SK-N-SH (cell line): ENCODE measurements at regions not wholly inside any gene's neighbourhood (a gene's known extent, or its start where the extent isn't known, plus 50 kb on each side); places are given as distances from the start of the nearest gene placed in this dataset.

ENCODE experiments used
- EP300 ChIP-seq, 2 experiments: IDR thresholded peaks; 2 replicates each; pipeline versions ENCODE4 v1.4.0 to v1.6.1; 2012; ENCODE audit warnings: borderline replicate concordance in 1 of 2, low read depth in 1 of 2, low read length in 1 of 2
- EZH2phosphoT487 ChIP-seq: fragments of 200-600 bp; sonication (generic); IDR thresholded peaks from 2 replicates; pipeline ENCODE4 v1.6.1; 2017; ENCODE audit warnings: low read depth, mixed run types, mild to moderate bottlenecking, antibody characterized with exemption, moderate library complexity, borderline replicate concordance
- JUND ChIP-seq: IDR thresholded peaks from 2 replicates; pipeline ENCODE4 v1.4.0; 2012
- MAX ChIP-seq: IDR thresholded peaks from 2 replicates; pipeline ENCODE4 v1.4.0; 2012; ENCODE audit warnings: low read depth
- NRF1 ChIP-seq: IDR thresholded peaks from 2 replicates; pipeline ENCODE4 v1.6.1; 2012; ENCODE audit warnings: low read depth, mild to moderate bottlenecking, low read length
- RAD21 ChIP-seq: IDR thresholded peaks from 2 replicates; pipeline ENCODE4 v1.6.1; 2012; ENCODE audit warnings: mild to moderate bottlenecking, low read length
- USF2 ChIP-seq: fragments of 150-350 bp; IDR thresholded peaks from 2 replicates; pipeline ENCODE4 v1.6.1; 2017; ENCODE audit warnings: antibody characterized with exemption, low read length, low read depth, borderline replicate concordance
- YY1 ChIP-seq: IDR thresholded peaks from 2 replicates; pipeline ENCODE4 v1.4.0; 2012; ENCODE audit warnings: low read depth, mild to moderate bottlenecking
- TF ChIP-seq, protein P1 (sequence below): fragments of 200-600 bp; sonication (generic); IDR thresholded peaks from 2 replicates; pipeline ENCODE4 v1.6.1; 2017; ENCODE audit warnings: antibody characterized with exemption, mild to moderate bottlenecking, moderate library complexity
- TF ChIP-seq, protein P2 (sequence below): IDR thresholded peaks from 2 replicates; pipeline ENCODE4; 2012
- TF ChIP-seq, protein P3 (sequence below): IDR thresholded peaks from 2 replicates; pipeline ENCODE4 v1.6.1; 2012; ENCODE audit warnings: mild to moderate bottlenecking, low read depth, low read length, moderate library complexity

DNA sequence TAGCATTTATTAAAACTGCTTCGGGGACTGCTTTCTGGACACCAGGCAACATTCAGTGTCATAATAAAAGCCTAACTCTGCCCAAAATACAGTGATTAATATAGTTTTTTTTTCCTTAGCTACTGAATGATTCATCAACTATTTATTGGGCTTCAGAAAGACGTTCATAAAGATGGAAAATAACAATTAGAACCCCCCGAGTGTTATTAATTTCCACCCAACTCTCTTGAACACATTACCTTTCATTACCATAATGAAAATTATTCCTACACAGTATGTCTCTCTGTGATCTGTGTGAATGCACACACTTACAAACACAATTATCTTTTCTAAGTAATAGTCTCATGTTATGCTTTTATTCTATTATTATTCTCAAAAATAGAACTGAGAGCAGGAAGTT lies 473.0 kb downstream of the ADAMTS20 start:
- TF ChIP-seq MAX (no peak), JUND (no peak), RAD21 (no peak), EZH2phosphoT487 (no peak), EP300 (IDR thresholded peaks at IDR 0.05; ENCODE audit: borderline replicate concordance in 1 of 2, low read depth in 1 of 2, low read length in 1 of 2) (no peak), USF2 (no peak), NRF1 (no peak), YY1 (no peak)
- TF ChIP-seq, protein P1, sequence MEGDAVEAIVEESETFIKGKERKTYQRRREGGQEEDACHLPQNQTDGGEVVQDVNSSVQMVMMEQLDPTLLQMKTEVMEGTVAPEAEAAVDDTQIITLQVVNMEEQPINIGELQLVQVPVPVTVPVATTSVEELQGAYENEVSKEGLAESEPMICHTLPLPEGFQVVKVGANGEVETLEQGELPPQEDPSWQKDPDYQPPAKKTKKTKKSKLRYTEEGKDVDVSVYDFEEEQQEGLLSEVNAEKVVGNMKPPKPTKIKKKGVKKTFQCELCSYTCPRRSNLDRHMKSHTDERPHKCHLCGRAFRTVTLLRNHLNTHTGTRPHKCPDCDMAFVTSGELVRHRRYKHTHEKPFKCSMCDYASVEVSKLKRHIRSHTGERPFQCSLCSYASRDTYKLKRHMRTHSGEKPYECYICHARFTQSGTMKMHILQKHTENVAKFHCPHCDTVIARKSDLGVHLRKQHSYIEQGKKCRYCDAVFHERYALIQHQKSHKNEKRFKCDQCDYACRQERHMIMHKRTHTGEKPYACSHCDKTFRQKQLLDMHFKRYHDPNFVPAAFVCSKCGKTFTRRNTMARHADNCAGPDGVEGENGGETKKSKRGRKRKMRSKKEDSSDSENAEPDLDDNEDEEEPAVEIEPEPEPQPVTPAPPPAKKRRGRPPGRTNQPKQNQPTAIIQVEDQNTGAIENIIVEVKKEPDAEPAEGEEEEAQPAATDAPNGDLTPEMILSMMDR, result no peak
- TF ChIP-seq, protein P2, sequence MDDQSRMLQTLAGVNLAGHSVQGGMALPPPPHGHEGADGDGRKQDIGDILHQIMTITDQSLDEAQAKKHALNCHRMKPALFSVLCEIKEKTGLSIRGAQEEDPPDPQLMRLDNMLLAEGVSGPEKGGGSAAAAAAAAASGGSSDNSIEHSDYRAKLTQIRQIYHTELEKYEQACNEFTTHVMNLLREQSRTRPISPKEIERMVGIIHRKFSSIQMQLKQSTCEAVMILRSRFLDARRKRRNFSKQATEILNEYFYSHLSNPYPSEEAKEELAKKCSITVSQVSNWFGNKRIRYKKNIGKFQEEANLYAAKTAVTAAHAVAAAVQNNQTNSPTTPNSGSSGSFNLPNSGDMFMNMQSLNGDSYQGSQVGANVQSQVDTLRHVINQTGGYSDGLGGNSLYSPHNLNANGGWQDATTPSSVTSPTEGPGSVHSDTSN, result no peak
- TF ChIP-seq, protein P3, sequence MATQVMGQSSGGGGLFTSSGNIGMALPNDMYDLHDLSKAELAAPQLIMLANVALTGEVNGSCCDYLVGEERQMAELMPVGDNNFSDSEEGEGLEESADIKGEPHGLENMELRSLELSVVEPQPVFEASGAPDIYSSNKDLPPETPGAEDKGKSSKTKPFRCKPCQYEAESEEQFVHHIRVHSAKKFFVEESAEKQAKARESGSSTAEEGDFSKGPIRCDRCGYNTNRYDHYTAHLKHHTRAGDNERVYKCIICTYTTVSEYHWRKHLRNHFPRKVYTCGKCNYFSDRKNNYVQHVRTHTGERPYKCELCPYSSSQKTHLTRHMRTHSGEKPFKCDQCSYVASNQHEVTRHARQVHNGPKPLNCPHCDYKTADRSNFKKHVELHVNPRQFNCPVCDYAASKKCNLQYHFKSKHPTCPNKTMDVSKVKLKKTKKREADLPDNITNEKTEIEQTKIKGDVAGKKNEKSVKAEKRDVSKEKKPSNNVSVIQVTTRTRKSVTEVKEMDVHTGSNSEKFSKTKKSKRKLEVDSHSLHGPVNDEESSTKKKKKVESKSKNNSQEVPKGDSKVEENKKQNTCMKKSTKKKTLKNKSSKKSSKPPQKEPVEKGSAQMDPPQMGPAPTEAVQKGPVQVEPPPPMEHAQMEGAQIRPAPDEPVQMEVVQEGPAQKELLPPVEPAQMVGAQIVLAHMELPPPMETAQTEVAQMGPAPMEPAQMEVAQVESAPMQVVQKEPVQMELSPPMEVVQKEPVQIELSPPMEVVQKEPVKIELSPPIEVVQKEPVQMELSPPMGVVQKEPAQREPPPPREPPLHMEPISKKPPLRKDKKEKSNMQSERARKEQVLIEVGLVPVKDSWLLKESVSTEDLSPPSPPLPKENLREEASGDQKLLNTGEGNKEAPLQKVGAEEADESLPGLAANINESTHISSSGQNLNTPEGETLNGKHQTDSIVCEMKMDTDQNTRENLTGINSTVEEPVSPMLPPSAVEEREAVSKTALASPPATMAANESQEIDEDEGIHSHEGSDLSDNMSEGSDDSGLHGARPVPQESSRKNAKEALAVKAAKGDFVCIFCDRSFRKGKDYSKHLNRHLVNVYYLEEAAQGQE, result no peak
